HepG2 (cell line): ENCODE measurements at regions not wholly inside any gene's neighbourhood (a gene's known extent, or its start where the extent isn't known, plus 50 kb on each side); places are given as distances from the start of the nearest gene placed in this dataset.
"Not testable (repeated sequence)": the region's sequence is repeated elsewhere in the genome, so short reads cannot be mapped to it uniquely, and the experiment has no call there.

Experiments
- ATAC-seq: fragments of 200-7000 bp; cut with Tn5 transposase; 3 replicates; pipeline ENCODE4 v1.9.1; 2020; ENCODE audit warnings: mild to moderate bottlenecking, moderate library complexity
- BruUV-seq: library from RNA; stranded (reverse); fragments of 400-500 nt; replicated peaks from 2 replicates; lab custom pipeline; 2021; lab: Mats Ljungman, UMichigan
- CTCF ChIA-PET: fragments of 300-600 bp; formaldehyde crosslinking; extraction: SDS; loops from one replicate; lab custom pipeline; 2021; ENCODE audit warnings: low total read pairs, inconsistent platforms, low intra/inter-chr PET ratio; lab: Yijun Ruan, JAX
- POLR2A ChIA-PET: fragments of 350-600 bp; sonication (Branson Sonifier 250); formaldehyde crosslinking; loops from one replicate; lab custom pipeline; 2020; ENCODE audit warnings: antibody characterized with exemption, inconsistent platforms; lab: Yijun Ruan, JAX
- DNase-seq: peaks from one replicate; pipeline ENCODE4 v3.0.0-alpha.2; 2015; ENCODE audit warnings: low spot score
- FAIRE-seq: peaks from 3 replicates; lab custom pipeline; 2011; peaks lifted over from hg19 to GRCh38; lab: Jason Lieb, UNC
- H2AFZ ChIP-seq: one replicate; pipeline ENCODE4 v1.6.1; 2011; ENCODE audit warnings: low read length, inconsistent platforms
- H3K27ac ChIP-seq: fragments of 300-600 bp; 3 replicates; pipeline ENCODE4 v1.8.0; 2011; ENCODE audit warnings: mixed run types, mild to moderate bottlenecking, mixed read lengths, low read length, inconsistent platforms; ENCODE audit not compliant: insufficient read depth; ENCODE audit errors: extremely low read length
- H3K27me3 ChIP-seq, 2 experiments: fragments of 200-600 bp in 1 of 2; 2 replicates in 1 of 2; 3 replicates in 1 of 2; pipeline versions ENCODE4 v1.6.0 to v1.8.0; 2011; ENCODE audit warnings: low read length in 2 of 2, mild to moderate bottlenecking in 2 of 2, moderate library complexity in 2 of 2, inconsistent platforms in 1 of 2; ENCODE audit not compliant: insufficient read depth in 2 of 2, control insufficient read depth in 1 of 2
- H3K36me3 ChIP-seq, 2 experiments: fragments of 200-600 bp in 1 of 2; replicated peaks in 1 of 2; 2 replicates in 1 of 2; 3 replicates in 1 of 2; pipeline versions ENCODE4 v1.5.1 to v1.8.0; 2011; ENCODE audit warnings: low read length in 2 of 2, inconsistent platforms in 1 of 2; ENCODE audit not compliant: insufficient read depth in 2 of 2, control insufficient read depth in 1 of 2
- H3K4me1 ChIP-seq: 2 replicates; pipeline ENCODE4 v1.5.1; 2012; ENCODE audit warnings: low read length, inconsistent platforms; ENCODE audit not compliant: insufficient read depth
- H3K4me2 ChIP-seq: 2 replicates; pipeline ENCODE4 v1.6.0; 2011; ENCODE audit warnings: low read depth, low read length, inconsistent platforms
- H3K4me3 ChIP-seq, 3 experiments: fragments of 200-600 bp in 1 of 3; sonication (generic), shearing (Covaris generic) in 1 of 3; replicated peaks in 1 of 3; 2 replicates each; pipeline ENCODE4 v1.5.1; 2011 to 2016; ENCODE audit warnings: low read length in 3 of 3, inconsistent platforms in 2 of 3, low read depth in 2 of 3, mild to moderate bottlenecking in 2 of 3, control low read depth in 1 of 3, mixed read lengths in 1 of 3; ENCODE audit not compliant: insufficient read depth in 1 of 3
- H3K79me2 ChIP-seq: one replicate; pipeline ENCODE4 v1.6.1; 2011; ENCODE audit warnings: low read length, inconsistent platforms; ENCODE audit not compliant: insufficient read depth
- H3K9ac ChIP-seq: 2 replicates; pipeline ENCODE4 v1.6.0; 2011; ENCODE audit warnings: mild to moderate bottlenecking, low read depth, low read length, inconsistent platforms; ENCODE audit not compliant: insufficient read depth
- H3K9me3 ChIP-seq: 2 replicates; pipeline ENCODE4 v1.5.1; 2012; ENCODE audit warnings: mild to moderate bottlenecking, low read length
- H4K20me1 ChIP-seq: 2 replicates; pipeline ENCODE4 v1.6.0; 2011; ENCODE audit warnings: inconsistent platforms, mild to moderate bottlenecking, low read length, moderate library complexity; ENCODE audit not compliant: insufficient read depth
- RAD51 ChIP-seq: fragments of 450-650 bp; IDR thresholded peaks from 2 replicates; pipeline ENCODE4 v1.6.1; 2016; ENCODE audit warnings: borderline replicate concordance
- WGBS: methylation state at CpG from one replicate; pipeline ENCODE4 v1.1.6; 2017; ENCODE audit warnings: low lambda C conversion rate; 5-methylcytosine and 5-hydroxymethylcytosine counted together
- in situ Hi-C: cut with HindIII; loops from 2 replicates; pipeline ENCODE4 v1.10.0; 2017; ENCODE audit warnings: low pct_unique_long_range_greater_than_20kb; ENCODE audit not compliant: extremely low pct_ligation_motif_present
- intact Hi-C: fragments of 100-400 bp; cut with micrococcal nuclease; formaldehyde crosslinking; loops from one replicate; pipeline ENCODE4 v1.10.0; 2022; ENCODE audit not compliant: unreplicated experiment
- TF ChIP-seq, protein P1 (sequence below), 2 experiments: sonication (generic) in 1 of 2; formaldehyde crosslinking in 1 of 2; IDR thresholded peaks; 2 replicates each; pipeline versions ENCODE4 v1.5.1 to v1.6.1; 2011 to 2020; ENCODE audit warnings: borderline replicate concordance in 1 of 2, low read depth in 1 of 2, low read length in 1 of 2, mild to moderate bottlenecking in 1 of 2, missing genetic modification reagents in 1 of 2, moderate library complexity in 1 of 2

- peaks cover 95% of the 10 kb centered on the region for H3K9me3 ChIP-seq
- H3K4me3 ChIP-seq, DNase-seq, H3K27me3 ChIP-seq, H3K79me2 ChIP-seq, BruUV-seq, in situ Hi-C loops, H3K9ac ChIP-seq, intact Hi-C loops, H4K20me1 ChIP-seq, CTCF ChIA-PET, H3K27ac ChIP-seq, H2AFZ ChIP-seq, ATAC-seq, H3K4me1 ChIP-seq, H3K4me2 ChIP-seq, POLR2A ChIA-PET, H3K36me3 ChIP-seq, FAIRE-seq: not testable (repeated sequence)
- WGBS, result 3% methylated on average over 2 of the region's 2 CpGs
- TF ChIP-seq RAD51, result peak; percentile 56; the same call in 1 of the 2 replicates
- TF ChIP-seq, protein P1, sequence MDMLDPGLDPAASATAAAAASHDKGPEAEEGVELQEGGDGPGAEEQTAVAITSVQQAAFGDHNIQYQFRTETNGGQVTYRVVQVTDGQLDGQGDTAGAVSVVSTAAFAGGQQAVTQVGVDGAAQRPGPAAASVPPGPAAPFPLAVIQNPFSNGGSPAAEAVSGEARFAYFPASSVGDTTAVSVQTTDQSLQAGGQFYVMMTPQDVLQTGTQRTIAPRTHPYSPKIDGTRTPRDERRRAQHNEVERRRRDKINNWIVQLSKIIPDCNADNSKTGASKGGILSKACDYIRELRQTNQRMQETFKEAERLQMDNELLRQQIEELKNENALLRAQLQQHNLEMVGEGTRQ (IDR thresholded peaks at IDR 0.05; ENCODE audit: low read depth, low read length), result peak; percentile 47; the same call in 1 of the 2 replicates
- TF ChIP-seq, protein P1 (CRISPR knock-in tag; IDR thresholded peaks at IDR 0.05; ENCODE audit: borderline replicate concordance), result not testable (repeated sequence)
Measured at GRCh38 chr21:9652819-9653218, 868.6 kb upstream of the TPTE start.

DNA sequence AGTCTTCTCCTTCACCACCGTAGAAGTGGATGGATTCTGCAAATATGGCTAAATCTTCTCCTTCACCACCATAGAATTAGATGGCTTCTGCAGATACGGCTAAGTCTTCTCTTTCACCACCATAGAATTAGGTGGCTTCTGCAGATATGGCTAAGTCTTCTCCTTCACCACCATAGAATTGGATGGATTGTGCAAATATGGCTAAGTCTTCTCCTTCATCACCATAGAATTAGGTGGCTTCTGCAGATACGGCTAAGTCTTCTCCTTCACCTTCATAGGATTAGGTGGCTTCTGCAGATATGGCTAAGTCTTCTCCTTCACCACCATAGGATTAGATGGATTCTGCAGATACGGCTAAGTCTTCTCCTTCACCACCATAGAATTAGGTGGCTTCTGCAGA lies 866.2 kb upstream of the TPTE start:
- CTCF ChIA-PET, H3K27ac ChIP-seq, H4K20me1 ChIP-seq, H2AFZ ChIP-seq, H3K79me2 ChIP-seq, H3K4me1 ChIP-seq, intact Hi-C loops, ATAC-seq, H3K36me3 ChIP-seq, H3K4me2 ChIP-seq, H3K27me3 ChIP-seq, H3K9ac ChIP-seq, POLR2A ChIA-PET, DNase-seq, H3K4me3 ChIP-seq, in situ Hi-C loops, FAIRE-seq, BruUV-seq: not testable (repeated sequence)
- WGBS, result 13% methylated on average over 4 of the region's 4 CpGs
- peaks cover 82% of the 10 kb centered on the region for H3K9me3 ChIP-seq

DNA sequence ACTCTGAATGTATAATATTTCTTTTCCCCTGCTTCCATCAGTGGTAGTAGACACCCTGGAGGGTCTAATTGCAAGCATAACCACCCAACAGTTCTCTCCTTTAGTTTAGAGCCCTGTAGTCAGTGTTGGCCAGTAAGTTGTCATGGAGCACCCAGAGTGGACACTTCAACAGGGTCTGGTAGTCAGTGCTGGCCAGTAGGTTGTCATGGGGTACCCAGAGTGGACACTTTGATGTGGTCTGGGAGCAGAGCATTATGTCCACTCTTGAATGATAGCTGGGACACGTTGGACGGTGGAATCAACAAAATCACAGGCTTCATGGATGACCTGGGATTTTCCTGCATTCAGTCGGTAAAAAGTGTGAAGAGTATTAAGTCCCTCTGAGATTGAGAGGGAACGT lies 864.9 kb upstream of the TPTE start:
- CTCF ChIA-PET, result not testable (repeated sequence)

DNA sequence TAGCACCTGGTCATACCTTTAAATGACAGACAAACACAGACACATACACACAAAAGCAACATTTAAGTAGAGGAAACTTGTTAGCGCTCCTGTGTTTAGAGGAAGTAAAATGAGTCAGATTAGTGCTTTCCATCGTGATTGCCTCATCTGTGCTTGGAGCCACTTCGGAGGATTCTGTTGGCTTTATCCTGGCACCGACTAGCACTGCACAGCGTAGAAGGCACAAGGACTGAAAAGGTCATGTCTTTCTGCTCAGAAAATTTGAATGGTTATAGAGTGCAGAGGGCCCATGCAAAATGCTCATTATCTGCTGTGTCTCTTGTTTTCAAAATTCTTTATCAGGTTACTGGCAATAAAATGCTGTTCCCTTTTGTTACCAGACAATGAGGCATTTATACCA lies 863.6 kb upstream of the TPTE start:
- WGBS, result 15% methylated on average over 5 of the region's 5 CpGs

More for the DNA sequence above, 864.9 kb upstream of the TPTE start:
- BruUV-seq, H3K27me3 ChIP-seq, DNase-seq, H3K36me3 ChIP-seq, H3K9ac ChIP-seq, H4K20me1 ChIP-seq, POLR2A ChIA-PET, H3K4me1 ChIP-seq, in situ Hi-C loops, H3K27ac ChIP-seq, H3K4me2 ChIP-seq, intact Hi-C loops, ATAC-seq, H2AFZ ChIP-seq, FAIRE-seq, H3K4me3 ChIP-seq, H3K79me2 ChIP-seq: not testable (repeated sequence)
- WGBS, result 31% methylated on average over 4 of the region's 4 CpGs
- peaks cover 70% of the 10 kb centered on the region for H3K9me3 ChIP-seq

More for the DNA sequence above, 863.6 kb upstream of the TPTE start:
- ATAC-seq, H3K4me1 ChIP-seq, H3K4me3 ChIP-seq, H2AFZ ChIP-seq, DNase-seq, H3K4me2 ChIP-seq, in situ Hi-C loops, intact Hi-C loops, H3K27me3 ChIP-seq, H3K27ac ChIP-seq, BruUV-seq, H3K79me2 ChIP-seq, H3K36me3 ChIP-seq, CTCF ChIA-PET, POLR2A ChIA-PET, H4K20me1 ChIP-seq, H3K9ac ChIP-seq, FAIRE-seq: not testable (repeated sequence)
- H3K9me3 ChIP-seq, result peaks cover 60% of the 10 kb centered on the region
